ENCODE measurements at regions not wholly inside any gene's neighbourhood (a gene's known extent, or its start where the extent isn't known, plus 50 kb on each side); places are given as distances from the start of the nearest gene placed in this dataset.

DNA sequence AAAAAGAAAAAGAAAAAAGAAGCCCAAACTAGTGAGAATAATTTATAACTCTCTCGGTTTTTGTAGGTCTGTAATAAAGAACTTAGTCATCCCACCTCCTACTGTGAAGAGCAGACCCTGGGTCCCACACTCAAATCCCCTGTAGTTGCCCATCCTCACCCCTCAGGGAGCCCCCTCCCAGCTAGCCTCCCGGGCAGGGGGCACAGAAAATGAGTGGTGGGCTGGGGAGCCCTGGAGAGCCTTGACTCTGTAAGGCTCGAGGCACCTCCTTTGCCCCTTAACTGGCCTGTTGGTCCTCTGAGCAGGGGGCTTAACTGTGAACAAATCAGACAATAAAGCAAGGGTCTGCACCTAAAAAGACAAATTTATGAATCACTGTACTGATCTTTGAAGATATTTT lies 57.5 kb upstream of the PRKACB start:
- TF ChIP-seq, protein P1, sequence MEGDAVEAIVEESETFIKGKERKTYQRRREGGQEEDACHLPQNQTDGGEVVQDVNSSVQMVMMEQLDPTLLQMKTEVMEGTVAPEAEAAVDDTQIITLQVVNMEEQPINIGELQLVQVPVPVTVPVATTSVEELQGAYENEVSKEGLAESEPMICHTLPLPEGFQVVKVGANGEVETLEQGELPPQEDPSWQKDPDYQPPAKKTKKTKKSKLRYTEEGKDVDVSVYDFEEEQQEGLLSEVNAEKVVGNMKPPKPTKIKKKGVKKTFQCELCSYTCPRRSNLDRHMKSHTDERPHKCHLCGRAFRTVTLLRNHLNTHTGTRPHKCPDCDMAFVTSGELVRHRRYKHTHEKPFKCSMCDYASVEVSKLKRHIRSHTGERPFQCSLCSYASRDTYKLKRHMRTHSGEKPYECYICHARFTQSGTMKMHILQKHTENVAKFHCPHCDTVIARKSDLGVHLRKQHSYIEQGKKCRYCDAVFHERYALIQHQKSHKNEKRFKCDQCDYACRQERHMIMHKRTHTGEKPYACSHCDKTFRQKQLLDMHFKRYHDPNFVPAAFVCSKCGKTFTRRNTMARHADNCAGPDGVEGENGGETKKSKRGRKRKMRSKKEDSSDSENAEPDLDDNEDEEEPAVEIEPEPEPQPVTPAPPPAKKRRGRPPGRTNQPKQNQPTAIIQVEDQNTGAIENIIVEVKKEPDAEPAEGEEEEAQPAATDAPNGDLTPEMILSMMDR (IDR thresholded peaks at IDR 0.05): no peak
- TF ChIP-seq POLR2A (IDR thresholded peaks at IDR 0.05): no peak
